Stimulated activated CD8-positive, alpha-beta memory T cell treated with anti-CD3 and anti-CD28 coated beads, Interleukin-7, amount 100 ng/mL, for 24 hours (primary cell): ENCODE measurements at regions not wholly inside any gene's neighbourhood (a gene's known extent, or its start where the extent isn't known, plus 50 kb on each side); places are given as distances from the start of the nearest gene placed in this dataset.
"Not testable (repeated sequence)": the region's sequence is repeated elsewhere in the genome, so short reads cannot be mapped to it uniquely, and the experiment has no call there.

Experiments used
- DNase-seq: peaks from one replicate; pipeline ENCODE4 v3.0.0-alpha.2; 2020; ENCODE audit warnings: low read depth

DNA sequence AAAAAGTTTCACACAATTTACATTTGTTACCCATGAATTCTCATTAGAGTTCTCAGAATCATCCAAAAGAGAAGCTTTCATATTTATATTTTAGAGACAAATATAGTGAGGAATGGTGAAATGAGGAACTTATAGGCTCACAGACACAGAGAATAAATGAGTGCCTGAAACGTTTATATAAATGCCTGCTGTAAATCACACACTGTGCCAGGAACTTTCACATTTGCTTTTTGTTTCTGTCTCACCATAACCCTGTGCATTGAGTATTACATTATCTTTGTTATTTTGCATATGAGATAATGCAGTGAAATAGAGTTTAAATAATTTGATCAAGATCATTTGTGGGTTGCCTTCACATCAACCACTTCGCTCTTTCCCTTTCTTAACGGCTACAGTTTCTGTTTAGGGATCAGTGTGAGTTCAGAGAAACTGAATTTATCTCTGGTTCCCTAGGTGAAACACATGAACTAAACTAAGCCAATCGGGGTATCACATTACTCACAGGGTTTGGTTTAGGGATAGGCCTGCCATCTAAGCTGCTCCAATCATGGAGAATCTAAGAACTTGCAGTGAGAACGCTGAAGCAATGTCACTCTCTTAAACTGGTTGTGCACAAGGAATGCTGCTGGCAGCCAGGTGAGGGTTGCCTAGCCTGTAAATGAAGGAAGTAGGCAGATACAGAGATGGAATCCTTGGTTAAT lies 1339.2 kb upstream of the TENM4 start:
- no peak for DNase-seq

GRCh38 chr11:80778941-80779340 lies 1338.1 kb upstream of the TENM4 start:
- no peak for DNase-seq

- DNase-seq, result no peak
Measured at GRCh38 chr11:80778432-80778831, 1337.6 kb upstream of the TENM4 start.

DNA sequence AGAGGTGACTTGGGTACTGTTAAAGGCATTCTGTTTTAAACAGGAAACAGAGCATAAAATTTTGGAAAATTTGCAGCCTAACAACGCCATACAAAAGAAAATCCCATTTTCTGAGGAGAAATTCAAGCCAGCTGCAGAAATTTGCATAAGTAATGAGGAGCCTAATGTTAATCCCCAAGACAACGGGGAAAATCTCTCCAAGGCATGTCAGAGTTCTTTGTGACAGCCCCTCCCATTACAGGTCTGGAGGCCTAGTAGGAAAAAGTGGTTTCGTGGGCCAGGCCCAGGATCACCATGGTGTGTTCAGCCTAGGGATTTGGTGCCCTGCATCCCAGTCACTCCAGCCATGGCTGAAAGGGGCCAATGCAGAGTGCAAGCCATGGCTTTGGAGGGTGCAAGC lies 1333.1 kb upstream of the TENM4 start:
- DNase-seq, result no peak

- no peak for DNase-seq
Measured at GRCh38 chr11:80771017-80771416, 1330.2 kb upstream of the TENM4 start.

GRCh38 chr11:80758787-80759186 lies 1318.0 kb upstream of the TENM4 start:
- DNase-seq, result no peak

DNA sequence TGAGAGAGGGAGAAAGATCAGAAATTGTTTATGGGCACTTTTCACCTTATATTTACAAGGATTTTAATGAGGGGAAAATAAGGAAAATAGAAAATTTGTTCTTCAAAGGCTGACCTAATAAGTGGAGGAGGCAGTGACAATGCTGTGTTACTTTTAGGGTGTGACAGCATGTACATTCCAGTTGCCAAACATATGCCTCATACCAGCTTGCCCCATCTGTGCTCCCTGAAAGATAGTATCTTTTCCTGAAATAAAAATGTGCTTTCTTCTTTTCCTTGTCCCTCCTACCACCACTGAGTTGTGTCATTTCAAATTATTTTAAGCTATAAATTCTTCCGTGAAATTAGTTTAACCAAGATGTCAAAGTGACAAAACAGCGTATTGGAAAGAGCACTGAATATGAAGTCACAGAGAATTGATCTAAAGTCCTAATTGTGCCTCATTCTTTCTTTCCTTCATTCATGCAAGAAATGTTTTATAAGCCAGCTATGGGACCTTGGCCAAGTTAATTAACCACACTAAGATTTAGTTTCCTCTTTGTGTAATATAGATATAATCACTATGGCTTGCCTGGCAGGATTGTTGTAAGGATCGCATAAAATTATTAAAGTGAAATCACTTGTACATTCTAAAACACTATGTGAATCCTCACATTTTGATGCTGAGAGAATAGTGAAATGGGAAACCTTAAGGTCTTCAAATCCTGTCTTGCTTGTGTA lies 1307.5 kb upstream of the TENM4 start:
- DNase-seq, result no peak

DNA sequence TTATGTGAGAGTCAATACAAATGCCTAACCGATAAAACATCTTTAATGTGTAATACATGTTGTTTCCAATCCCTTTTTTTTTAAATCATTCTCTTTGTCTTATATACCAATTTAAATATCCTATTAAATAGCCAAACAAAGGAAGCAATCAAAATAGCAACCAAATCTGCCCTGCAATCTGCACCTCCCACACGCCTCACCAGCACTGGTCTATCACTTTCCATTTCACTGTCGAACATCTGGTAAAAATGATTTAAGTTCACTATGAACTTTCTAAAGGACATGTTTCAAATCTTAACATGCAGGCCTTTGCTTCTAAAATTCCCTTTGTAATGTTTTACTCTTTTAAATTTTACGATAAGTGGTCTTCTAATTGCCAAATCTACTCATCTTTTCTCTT lies 1305.5 kb upstream of the TENM4 start:
- no peak for DNase-seq

DNA sequence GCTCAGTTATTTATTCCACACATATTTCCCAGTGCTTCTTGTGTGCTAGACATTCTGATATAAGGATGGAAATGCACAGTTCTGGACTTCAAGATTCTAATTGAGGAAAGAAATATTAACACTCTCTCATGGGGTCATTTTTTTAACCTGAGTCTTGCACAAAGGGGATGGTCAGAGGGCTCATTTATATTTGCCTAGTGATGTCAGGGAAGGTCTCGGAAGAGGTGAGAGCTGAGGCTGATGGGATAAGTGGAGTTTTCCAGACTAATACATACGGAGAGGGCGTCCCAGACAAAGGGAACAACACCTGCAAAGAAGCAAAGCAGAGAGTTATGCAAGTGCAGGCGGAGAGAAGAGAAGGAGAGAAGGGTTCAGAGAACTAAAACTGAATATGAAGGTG lies 1304.6 kb upstream of the TENM4 start:
- no peak for DNase-seq

DNA sequence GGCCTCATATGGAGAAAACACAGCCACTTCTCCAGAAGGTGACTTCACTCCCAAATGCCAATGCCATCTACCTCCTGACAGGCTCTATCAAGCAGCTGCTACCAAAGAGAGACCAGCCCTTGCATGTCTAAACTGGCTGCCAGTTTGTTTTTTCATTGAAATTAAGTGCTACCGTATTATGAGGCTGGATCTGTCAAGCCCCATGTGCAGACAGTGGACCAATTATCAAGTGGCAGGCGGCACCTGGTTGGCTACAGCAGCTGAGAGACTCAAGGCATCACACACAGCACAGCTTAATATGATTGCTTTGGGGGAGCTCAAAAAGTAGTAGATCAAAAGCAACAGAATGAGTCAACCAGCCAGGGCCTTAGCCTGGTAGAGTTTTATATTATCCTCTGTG lies 1293.0 kb upstream of the TENM4 start:
- no peak for DNase-seq

DNA sequence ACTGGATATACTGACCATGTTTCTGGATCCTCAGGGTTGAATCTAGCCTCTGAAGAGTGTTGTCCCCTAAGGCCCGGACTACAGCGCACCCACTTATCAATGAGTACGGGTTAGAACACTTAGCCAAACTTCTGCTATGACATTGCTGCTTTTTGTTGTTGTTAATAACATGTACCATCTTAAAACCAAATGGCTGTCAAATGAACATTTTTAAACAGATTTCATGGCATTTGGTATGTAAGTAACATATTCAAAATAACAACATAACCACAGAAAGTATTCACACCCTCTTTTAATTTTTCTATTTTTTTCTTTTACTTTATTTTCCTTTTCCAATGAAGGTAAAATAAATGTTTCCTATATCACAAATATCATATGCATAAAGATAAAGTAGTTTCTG lies 1292.5 kb upstream of the TENM4 start:
- DNase-seq, result no peak

- no peak for DNase-seq
Measured at GRCh38 chr11:80727315-80727714, 1286.5 kb upstream of the TENM4 start.

DNA sequence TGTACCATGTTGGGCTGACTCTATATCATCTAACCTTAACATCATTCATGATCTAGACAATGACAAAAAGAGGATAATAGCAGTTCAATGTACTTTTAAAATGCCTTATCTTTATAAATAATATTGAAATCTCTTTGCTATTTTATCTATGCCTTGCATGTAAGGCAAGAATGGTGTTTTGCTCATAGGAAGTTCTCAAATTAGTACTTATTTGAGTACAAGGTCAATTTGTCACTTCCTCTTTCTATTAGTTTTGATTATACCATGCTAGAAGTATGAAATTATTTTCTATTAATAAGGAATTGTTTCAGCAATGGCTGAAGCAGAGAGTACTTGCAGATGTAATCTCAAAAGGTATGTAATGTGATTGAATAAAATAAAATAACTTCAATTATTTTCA lies 1285.4 kb upstream of the TENM4 start:
- no peak for DNase-seq

DNA sequence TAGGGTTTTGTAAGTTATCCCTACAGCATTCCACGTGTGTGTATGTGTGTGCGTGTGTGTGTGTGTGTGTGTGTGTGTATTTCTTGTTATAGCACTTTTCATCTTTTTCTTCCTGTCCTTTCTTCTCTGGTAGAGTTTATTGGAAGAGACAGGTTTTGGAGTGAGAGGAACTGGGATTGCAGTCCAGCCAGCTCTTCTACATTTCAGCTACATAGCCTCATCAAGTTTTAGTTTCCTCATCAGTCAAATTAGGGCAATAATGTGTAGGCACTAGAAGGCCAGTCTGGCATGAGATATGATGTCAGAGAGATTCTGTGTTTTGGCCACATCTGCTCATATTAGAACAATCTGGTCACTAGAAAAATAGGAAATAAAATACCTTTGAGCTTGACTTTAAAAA lies 1283.5 kb upstream of the TENM4 start:
- no peak for DNase-seq

DNA sequence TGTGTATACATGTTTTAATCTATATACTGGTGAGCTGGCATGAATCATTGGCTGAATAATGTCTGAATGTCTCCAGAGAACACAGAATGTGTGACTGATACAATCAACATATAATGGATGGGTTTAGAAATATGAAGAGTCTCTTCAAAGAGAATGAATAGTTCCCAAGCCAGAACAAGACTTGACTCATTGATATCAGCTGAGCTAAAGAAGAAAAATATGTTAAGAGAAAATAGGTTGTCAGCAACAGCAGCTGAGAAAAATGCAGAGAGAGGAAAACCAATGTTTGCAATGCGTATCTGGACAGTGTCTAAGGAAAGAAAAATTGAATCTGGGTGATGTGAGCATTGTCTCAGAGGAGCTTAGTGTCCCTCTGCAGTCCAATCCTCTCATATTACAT lies 1281.8 kb upstream of the TENM4 start:
- DNase-seq, result no peak

DNA sequence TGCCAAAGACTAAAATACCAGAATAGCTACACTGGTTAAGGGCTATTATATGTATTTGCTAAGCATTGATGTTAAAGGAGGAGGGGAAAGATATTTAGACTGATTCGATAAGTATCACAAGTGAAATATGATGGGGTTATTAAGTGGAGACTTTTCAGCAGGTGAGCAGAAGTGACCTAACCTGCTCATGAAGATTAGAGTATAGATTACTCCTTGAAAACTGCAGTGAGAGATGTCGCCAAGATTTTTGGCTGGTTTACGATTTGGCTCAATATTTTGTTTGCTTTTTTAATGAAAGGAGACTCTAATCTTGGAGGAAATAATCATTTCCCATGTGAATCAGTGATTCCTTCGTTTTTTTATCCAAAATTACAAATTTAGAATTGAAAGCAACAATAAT lies 1279.5 kb upstream of the TENM4 start:
- DNase-seq, result no peak

GRCh38 chr11:80719292-80719646 lies 1278.4 kb upstream of the TENM4 start:
- no peak for DNase-seq

DNA sequence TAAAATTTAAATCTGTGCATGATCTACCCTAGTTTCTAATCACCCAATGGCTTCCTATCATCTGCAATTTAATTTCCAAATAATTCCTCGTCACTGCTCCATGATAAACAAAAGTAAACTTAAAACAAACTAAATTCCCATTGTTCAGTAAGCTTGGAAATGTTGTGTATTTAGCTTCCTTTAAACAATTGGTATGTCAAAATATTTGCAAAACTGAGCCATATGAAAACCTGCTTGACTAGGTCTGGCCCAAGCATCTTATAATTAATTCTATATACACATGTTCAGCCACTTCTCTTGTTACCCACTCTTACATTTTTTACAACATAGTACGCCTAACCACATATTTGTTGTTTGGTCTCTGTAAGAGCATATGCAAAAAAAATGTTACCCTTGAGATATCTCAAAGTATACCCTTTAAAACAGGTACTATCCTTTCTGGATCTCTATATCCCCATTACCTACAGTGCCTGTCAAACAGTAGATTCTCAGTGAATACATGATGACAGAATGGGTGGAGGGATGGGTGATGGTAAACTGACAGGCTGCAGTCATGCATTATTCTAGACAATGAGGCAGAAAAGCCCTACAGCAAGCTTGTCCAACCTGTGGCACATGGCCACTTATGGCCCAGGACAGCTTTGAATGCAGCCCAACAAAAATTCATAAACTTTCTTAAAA lies 1277.9 kb upstream of the TENM4 start:
- DNase-seq, result no peak

- no peak for DNase-seq
Measured at GRCh38 chr11:80702264-80702663, 1261.4 kb upstream of the TENM4 start.

DNA sequence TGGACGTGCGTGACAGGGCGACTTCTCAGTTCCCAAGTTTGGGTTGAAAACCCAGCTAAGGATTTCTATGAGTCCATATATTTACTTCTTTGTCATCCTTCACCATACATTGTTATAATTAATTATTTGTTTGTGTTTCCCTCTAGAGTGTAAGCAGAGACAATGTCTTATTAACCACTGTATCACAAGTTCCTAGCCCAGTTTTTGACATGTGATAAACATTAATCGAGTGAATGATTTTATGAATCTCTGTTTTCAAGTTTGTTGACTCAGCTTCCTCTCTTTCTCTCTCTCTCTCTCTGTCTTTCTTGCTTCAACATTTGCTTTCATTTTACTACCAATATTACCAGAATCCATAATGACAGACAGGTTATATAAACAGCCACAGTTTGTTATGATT lies 1259.6 kb upstream of the TENM4 start:
- no peak for DNase-seq

DNA sequence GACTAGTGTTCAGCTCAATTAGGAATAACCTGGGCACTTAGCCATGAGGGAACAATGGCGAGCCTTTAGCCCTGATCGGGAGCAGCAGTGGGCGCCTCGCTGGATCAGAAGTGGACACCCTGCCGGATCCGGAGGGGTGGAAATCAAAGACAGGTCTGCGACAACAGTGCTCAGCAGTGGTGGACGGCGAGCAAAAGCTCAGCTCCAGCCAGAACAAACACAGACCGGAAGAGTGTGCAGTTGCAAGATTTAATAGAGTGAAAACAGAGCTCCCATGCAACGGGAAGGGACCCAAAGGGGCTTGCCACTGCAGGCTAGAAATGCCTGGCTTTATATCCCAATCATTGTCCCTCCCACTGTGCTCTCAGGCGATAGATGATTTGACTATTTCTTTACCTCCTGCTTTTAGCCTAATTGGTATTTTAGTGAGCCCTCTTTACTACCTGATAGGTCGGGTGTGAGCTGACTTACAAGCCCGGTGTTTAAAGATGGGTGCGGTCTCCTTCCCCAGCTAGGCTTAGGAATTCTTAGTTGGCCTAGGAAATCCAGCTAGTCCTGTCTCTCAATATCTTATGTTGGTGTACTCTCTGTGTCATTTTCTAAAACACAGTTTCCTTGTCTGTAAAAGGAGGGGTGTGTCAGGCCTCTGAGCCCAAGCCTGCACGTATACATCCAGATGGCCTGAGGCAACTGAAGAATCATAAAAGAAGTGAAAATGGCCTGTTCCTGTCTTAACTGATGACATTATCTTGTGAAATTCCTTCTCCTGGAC lies 1258.8 kb upstream of the TENM4 start:
- not testable (repeated sequence) for DNase-seq

DNA sequence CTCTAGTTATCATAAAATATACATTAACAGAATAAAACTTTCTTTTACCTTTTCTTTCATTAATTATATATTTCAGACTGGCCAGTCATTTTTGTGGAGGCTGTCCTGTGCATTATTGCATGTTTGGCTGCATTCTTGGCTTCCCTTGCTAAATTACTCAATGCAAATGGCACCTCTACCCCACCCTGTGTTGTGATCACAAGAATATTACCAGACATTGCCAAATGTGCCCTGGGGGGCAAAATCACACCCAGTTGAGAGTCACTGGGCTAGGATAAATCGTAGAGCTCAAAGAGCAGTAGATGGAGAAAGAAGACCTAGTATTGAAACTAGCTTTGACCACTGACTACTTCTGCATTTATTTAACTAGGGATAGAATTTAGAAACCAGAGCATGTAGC lies 1257.8 kb upstream of the TENM4 start:
- DNase-seq, result no peak

- no peak for DNase-seq
Measured at GRCh38 chr11:80694385-80694784, 1253.6 kb upstream of the TENM4 start.
